ENCODE measurements at regions not wholly inside any gene's neighbourhood (a gene's known extent, or its start where the extent isn't known, plus 50 kb on each side); places are given as distances from the start of the nearest gene placed in this dataset.

GRCh38 chr11:70522309-70522592, 123.9 kb downstream of the CTTN start:
- Histone ChIP-seq H3K27ac (ENCODE audit: low read length) (no peak overlapping the region), H3K4me2 (ENCODE audit: low read depth, low read length, poor library complexity, severe bottlenecking) (no peak overlapping the region), H3K27me3 (ENCODE audit: low read length) (no peaks in the 10 kb centered on the region), H3K9me3 (ENCODE audit: low read length) (no peaks in the 10 kb centered on the region), H3K4me1 (ENCODE audit: low read length) (peaks cover 9% of the 10 kb centered on the region), H3K4me3 (ENCODE audit: low read length) (no peak overlapping the region), H2AFZ (ENCODE audit: low read length) (no peak overlapping the region), H3K9me2 (replicated peaks; ENCODE audit: insufficient read depth, low read length) (no peaks in the 10 kb centered on the region), H3K9ac (ENCODE audit: low read length) (no peak overlapping the region), H4K20me1 (ENCODE audit: insufficient read depth, low read depth, low read length) (peaks cover 3% of the 10 kb centered on the region; the same call in 1 of the 2 replicates), H3K79me2 (ENCODE audit: low read length) (no peaks in the 10 kb centered on the region), H3K36me3 (ENCODE audit: insufficient read depth, low read length) (no peaks in the 10 kb centered on the region)
- DNase-seq, result no peak

- Histone ChIP-seq H3K27ac (ENCODE audit: low read length) (no peak overlapping the region), H3K4me1 (ENCODE audit: low read length) (peaks cover 9% of the 10 kb centered on the region), H3K4me2 (ENCODE audit: low read depth, low read length, poor library complexity, severe bottlenecking) (no peak overlapping the region), H3K27me3 (ENCODE audit: low read length) (no peaks in the 10 kb centered on the region), H3K4me3 (ENCODE audit: low read length) (no peak overlapping the region), H3K9me2 (replicated peaks; ENCODE audit: insufficient read depth, low read length) (no peaks in the 10 kb centered on the region), H3K9me3 (ENCODE audit: low read length) (no peaks in the 10 kb centered on the region), H3K36me3 (ENCODE audit: insufficient read depth, low read length) (no peaks in the 10 kb centered on the region), H3K9ac (ENCODE audit: low read length) (no peak overlapping the region), H4K20me1 (ENCODE audit: insufficient read depth, low read depth, low read length) (peaks cover 3% of the 10 kb centered on the region; the same call in 1 of the 2 replicates), H3K79me2 (ENCODE audit: low read length) (no peaks in the 10 kb centered on the region), H2AFZ (ENCODE audit: low read length) (no peak overlapping the region)
- no peak for DNase-seq
These were observed 124.4 kb downstream of the CTTN start for GRCh38 chr11:70522593-70523311.

GRCh38 chr11:70523384-70524095, 125.2 kb downstream of the CTTN start:
- Histone ChIP-seq H4K20me1 (ENCODE audit: insufficient read depth, low read depth, low read length) (peaks cover 3% of the 10 kb centered on the region; the same call in 1 of the 2 replicates), H3K79me2 (ENCODE audit: low read length) (no peaks in the 10 kb centered on the region), H3K36me3 (ENCODE audit: insufficient read depth, low read length) (no peaks in the 10 kb centered on the region), H2AFZ (ENCODE audit: low read length) (no peak overlapping the region), H3K4me2 (ENCODE audit: low read depth, low read length, poor library complexity, severe bottlenecking) (no peak overlapping the region), H3K9me3 (ENCODE audit: low read length) (no peaks in the 10 kb centered on the region), H3K9ac (ENCODE audit: low read length) (no peak overlapping the region), H3K27ac (ENCODE audit: low read length) (no peak overlapping the region), H3K9me2 (replicated peaks; ENCODE audit: insufficient read depth, low read length) (no peaks in the 10 kb centered on the region), H3K4me1 (ENCODE audit: low read length) (peaks cover 9% of the 10 kb centered on the region), H3K4me3 (ENCODE audit: low read length) (no peak overlapping the region), H3K27me3 (ENCODE audit: low read length) (no peaks in the 10 kb centered on the region)
- no peak for DNase-seq

GRCh38 chr11:70524096-70524922, 126.0 kb downstream of the CTTN start:
- no peak for DNase-seq
- Histone ChIP-seq H2AFZ (ENCODE audit: low read length) (no peak overlapping the region), H3K9me3 (ENCODE audit: low read length) (no peaks in the 10 kb centered on the region), H3K4me2 (ENCODE audit: low read depth, low read length, poor library complexity, severe bottlenecking) (no peak overlapping the region), H3K9me2 (replicated peaks; ENCODE audit: insufficient read depth, low read length) (no peaks in the 10 kb centered on the region), H3K4me1 (ENCODE audit: low read length) (peaks cover 9% of the 10 kb centered on the region), H4K20me1 (ENCODE audit: insufficient read depth, low read depth, low read length) (peaks cover 3% of the 10 kb centered on the region; the same call in 1 of the 2 replicates), H3K79me2 (ENCODE audit: low read length) (no peaks in the 10 kb centered on the region), H3K9ac (ENCODE audit: low read length) (no peak overlapping the region), H3K27ac (ENCODE audit: low read length) (no peak overlapping the region), H3K4me3 (ENCODE audit: low read length) (no peak overlapping the region), H3K36me3 (ENCODE audit: insufficient read depth, low read length) (no peaks in the 10 kb centered on the region), H3K27me3 (ENCODE audit: low read length) (no peaks in the 10 kb centered on the region)

- no peaks in the 10 kb centered on the region for H3K36me3 ChIP-seq (ENCODE audit: insufficient read depth, low read length)
- H3K4me1 ChIP-seq (ENCODE audit: low read length), result peaks cover 9% of the 10 kb centered on the region
- H3K27me3 ChIP-seq (ENCODE audit: low read length), result no peaks in the 10 kb centered on the region
- H3K4me3 ChIP-seq (ENCODE audit: low read length), result no peak overlapping the region
- H3K9ac ChIP-seq (ENCODE audit: low read length), result no peak overlapping the region
- no peak for DNase-seq
- no peaks in the 10 kb centered on the region for H3K9me2 ChIP-seq (replicated peaks; ENCODE audit: insufficient read depth, low read length)
- no peak overlapping the region for H3K27ac ChIP-seq (ENCODE audit: low read length)
- H3K79me2 ChIP-seq (ENCODE audit: low read length), result no peaks in the 10 kb centered on the region
- peaks cover 3% of the 10 kb centered on the region; the same call in 1 of the 2 replicates for H4K20me1 ChIP-seq (ENCODE audit: insufficient read depth, low read depth, low read length)
- no peaks in the 10 kb centered on the region for H3K9me3 ChIP-seq (ENCODE audit: low read length)
- H3K4me2 ChIP-seq (ENCODE audit: low read depth, low read length, poor library complexity, severe bottlenecking), result no peak overlapping the region
- H2AFZ ChIP-seq (ENCODE audit: low read length), result no peak overlapping the region
These were observed 126.7 kb downstream of the CTTN start for GRCh38 chr11:70525006-70525405.

- H2AFZ ChIP-seq (ENCODE audit: low read length), result no peak overlapping the region
- DNase-seq, result no peak
- peaks cover 3% of the 10 kb centered on the region; the same call in 1 of the 2 replicates for H4K20me1 ChIP-seq (ENCODE audit: insufficient read depth, low read depth, low read length)
- no peaks in the 10 kb centered on the region for H3K36me3 ChIP-seq (ENCODE audit: insufficient read depth, low read length)
- H3K4me1 ChIP-seq (ENCODE audit: low read length), result peaks cover 9% of the 10 kb centered on the region
- H3K9me2 ChIP-seq (replicated peaks; ENCODE audit: insufficient read depth, low read length), result no peaks in the 10 kb centered on the region
- no peak overlapping the region for H3K9ac ChIP-seq (ENCODE audit: low read length)
- no peaks in the 10 kb centered on the region for H3K27me3 ChIP-seq (ENCODE audit: low read length)
- H3K4me3 ChIP-seq (ENCODE audit: low read length), result no peak overlapping the region
- H3K9me3 ChIP-seq (ENCODE audit: low read length), result no peaks in the 10 kb centered on the region
- H3K79me2 ChIP-seq (ENCODE audit: low read length), result no peaks in the 10 kb centered on the region
- no peak overlapping the region for H3K4me2 ChIP-seq (ENCODE audit: low read depth, low read length, poor library complexity, severe bottlenecking)
- H3K27ac ChIP-seq (ENCODE audit: low read length), result no peak overlapping the region
These were observed 127.1 kb downstream of the CTTN start for GRCh38 chr11:70525466-70525865.

GRCh38 chr11:70526116-70527045, 128.1 kb downstream of the CTTN start:
- Histone ChIP-seq H3K36me3 (ENCODE audit: insufficient read depth, low read length) (no peaks in the 10 kb centered on the region), H3K27ac (ENCODE audit: low read length) (no peak overlapping the region), H3K4me3 (ENCODE audit: low read length) (no peak overlapping the region), H3K79me2 (ENCODE audit: low read length) (no peaks in the 10 kb centered on the region), H3K27me3 (ENCODE audit: low read length) (no peaks in the 10 kb centered on the region), H3K4me1 (ENCODE audit: low read length) (peaks cover 9% of the 10 kb centered on the region), H3K9me2 (replicated peaks; ENCODE audit: insufficient read depth, low read length) (no peaks in the 10 kb centered on the region), H4K20me1 (ENCODE audit: insufficient read depth, low read depth, low read length) (peaks cover 3% of the 10 kb centered on the region; the same call in 1 of the 2 replicates), H3K9ac (ENCODE audit: low read length) (no peak overlapping the region), H3K4me2 (ENCODE audit: low read depth, low read length, poor library complexity, severe bottlenecking) (no peak overlapping the region), H2AFZ (ENCODE audit: low read length) (no peak overlapping the region), H3K9me3 (ENCODE audit: low read length) (no peaks in the 10 kb centered on the region)
- DNase-seq, result no peak

All from Karpas-422 (cell line).